ENCODE measurements at regions not wholly inside any gene's neighbourhood (a gene's known extent, or its start where the extent isn't known, plus 50 kb on each side); places are given as distances from the start of the nearest gene placed in this dataset.

DNA sequence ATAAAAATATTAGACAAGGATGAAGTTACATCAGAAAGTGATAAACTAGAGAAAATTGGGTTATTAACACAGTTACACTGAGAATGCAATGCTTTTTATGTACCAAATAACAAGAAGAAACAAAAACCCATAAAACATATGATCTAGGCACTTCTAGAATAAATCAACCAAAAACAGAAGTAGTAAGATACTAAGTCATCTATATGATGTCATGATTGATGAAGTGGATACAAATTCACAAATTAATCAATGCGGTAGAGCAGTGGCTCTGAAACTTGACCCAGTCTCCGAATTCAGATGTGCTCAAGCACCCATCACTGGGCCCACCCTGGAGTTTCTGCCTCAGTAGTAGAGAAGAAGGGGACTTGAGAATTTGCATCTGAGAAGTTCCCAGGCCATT, 112.1 kb upstream of the SSTR4 start:
- DNase-seq = no peak

DNA sequence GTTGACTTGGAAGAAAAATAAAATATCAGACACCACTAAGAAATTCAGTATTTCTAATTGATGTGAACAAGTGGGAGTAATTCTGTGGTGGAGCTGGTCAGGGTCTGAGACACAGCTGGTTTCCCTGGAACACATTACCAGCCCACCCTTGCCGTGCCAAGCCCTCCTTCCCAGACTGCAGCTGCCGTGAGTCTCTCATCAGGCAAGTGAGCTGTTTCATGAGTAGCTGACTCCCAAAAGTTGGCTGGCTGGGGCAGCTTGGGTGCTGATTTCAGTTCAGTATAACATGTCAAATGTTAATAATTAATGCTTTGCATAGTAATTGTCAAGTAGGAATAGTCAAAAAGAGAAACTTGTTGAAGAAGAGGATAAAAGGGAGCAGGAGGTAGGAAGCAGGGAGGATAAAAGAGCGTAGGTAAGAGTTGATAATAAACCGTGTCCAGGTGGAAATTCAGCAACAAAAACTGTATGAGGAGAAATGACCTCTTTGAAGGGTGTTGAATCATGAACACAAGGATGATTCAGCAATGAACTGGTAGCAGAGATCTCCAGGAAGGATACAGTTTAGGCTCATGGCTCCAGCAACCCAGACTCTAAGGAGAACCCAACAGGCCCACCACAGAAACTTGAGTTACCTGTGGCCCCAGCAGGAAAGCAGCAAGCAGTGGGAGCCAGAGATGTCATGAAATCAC, 110.9 kb upstream of the SSTR4 start:
- no peak for DNase-seq

DNA sequence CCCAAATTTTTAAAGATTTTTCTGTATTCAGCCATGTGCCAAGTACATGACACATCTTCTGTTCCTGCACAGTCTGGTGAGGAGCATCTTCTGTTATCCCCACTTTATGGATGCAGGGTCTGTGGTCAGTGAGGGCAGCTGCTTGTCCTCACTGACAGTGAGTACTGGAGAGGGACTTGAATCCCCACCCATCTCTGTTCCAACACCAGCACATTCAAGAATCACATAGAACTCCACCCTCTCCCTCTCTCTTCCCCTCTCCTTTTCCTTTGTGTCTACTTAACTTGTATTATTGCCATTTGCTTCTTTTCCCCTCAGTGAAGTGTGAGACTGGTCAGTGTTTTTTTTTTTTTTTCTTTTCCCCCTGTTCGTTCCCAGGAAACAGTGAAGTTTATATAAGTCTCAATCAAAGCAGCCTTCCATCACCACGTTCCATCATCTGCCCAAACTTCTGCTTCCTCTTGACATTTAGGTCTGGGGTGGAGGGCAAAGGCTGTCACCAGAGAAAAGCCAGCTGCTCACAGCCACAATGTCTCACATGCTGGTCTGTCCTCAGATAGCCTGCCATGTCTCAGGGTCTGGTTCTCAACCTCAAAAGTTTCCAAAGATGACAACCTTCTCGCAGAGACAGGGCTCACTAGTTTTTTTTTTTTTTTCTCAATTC, 110.0 kb upstream of the SSTR4 start:
- DNase-seq = no peak

DNA sequence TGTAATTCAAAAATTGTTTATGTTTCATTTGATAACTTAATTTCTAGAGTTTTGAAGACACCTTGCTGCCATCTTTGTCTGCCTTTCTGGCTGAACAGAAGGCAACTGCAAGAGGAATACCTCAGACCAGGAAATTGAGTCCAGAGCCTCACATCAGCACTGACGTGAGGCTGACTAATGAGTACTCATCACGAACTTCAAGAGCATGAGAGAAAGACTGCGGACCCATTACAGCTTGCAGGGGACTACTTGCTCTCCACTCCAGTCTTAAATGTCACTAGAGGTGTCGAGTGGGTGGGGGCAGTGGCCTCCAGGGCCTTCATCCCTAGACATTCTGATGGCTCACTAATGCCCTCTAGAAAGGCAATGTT, 109.5 kb upstream of the SSTR4 start:
- DNase-seq = no peak

DNA sequence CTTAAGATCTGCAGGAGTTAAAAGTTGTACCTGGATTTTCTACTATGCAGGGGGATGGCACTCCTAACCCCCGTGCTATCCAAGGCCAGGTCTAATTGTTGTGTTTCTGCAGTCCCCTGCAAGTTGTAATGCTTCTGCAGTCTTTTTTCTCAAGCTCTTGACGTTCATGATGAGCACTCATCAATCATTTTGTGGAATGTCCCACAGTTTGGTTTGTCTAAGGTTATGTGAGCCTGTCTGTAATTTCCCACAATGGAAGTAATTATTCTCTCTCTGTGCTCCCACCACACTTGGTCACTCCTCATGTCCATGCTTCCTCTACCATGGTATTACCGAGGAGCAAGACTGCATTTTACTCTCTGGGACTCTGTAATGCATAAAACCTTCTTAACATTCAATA, 107.6 kb upstream of the SSTR4 start:
- no peak for DNase-seq

GRCh38 chr20:22928679-22929078, 106.4 kb upstream of the SSTR4 start:
- DNase-seq = no peak

DNA sequence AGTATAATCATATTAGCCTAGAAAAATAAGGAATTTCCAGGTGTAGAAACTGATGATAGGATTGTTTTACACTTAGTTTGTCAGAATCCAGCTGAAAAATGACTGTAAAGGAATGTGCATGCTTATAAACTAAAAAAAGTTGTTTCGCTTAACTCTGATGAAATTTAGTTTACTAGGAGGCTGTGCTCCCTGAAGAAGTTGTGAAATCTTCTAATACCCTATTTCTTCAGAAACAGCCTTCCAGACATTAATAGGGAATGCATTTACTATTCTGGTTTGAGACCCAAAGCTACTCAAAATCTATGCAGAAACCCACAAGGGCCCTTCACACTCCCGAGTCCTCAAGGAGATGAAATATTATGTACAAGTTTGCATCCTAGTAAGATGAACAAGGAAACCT, 105.5 kb upstream of the SSTR4 start:
- DNase-seq = no peak

DNA sequence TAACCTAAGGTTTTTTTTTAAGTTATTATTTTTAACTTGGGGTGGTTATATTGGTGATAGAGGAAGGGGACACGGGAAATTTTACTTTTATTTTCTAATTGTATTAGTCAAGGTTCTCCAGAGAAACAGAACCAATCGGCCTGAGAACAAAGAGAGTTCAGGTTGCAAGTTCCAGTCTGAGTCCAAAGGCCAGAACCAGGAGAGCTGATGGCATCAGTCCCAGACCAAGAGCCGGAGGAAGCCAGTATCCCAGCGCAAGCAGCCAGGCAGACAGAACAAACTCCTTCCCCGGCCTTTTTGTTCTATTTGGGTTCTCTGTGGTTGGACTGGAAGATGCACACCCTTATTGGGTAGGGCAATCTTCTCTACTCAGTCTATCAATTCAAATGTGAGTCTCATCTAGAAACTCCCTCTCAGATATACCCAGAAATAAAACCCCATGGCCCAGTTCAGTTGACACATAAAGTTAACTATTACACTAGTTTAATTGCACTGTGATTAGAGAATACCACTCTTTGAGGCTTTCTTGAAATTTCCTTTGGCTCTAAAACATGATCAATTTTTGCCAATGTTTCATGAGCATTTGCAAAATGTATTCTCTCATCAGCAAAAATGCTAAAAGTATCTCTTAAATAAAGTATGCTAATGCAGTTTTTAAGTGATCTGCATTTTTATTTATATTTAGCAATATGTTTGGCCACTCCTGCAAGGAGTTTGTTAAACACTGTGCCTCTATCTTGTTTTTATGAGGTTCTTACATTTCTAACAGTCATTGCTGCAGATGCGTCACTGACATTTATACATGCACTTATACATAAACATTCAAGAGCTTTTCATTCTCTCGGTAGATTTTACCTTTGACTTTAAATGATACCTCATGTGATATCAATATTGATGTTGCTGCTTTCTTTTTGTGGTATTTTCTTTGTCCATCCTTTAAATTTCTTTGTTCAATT, 103.2 kb upstream of the SSTR4 start:
- no peak for DNase-seq

- no peak for DNase-seq
Measured at GRCh38 chr20:22939181-22939580, 95.9 kb upstream of the SSTR4 start.

DNA sequence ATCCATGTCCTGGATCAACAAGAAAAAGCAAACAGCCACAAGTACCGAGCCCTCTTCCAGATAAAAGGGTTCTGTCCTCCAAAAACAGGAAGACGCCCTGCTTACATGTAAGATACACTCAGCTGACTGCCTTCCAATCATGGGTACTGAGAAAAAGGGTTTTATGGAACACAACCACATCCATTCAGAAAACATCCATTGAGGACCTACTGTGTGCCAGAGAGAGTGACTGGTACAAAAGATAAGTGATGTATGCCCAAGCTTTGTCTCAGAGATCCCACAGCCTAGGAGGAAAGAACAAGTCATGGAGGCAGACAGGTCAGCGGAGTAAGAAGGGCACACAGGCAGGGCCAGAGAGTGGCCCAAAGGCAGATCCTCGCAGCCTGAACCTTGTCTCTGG, 94.8 kb upstream of the SSTR4 start:
- DNase-seq = no peak

- DNase-seq = no peak
Measured at GRCh38 chr20:22941550-22941949, 93.6 kb upstream of the SSTR4 start.

GRCh38 chr20:22942742-22943141, 92.4 kb upstream of the SSTR4 start:
- no peak for DNase-seq

- DNase-seq = no peak
Measured at GRCh38 chr20:22944062-22944461, 91.0 kb upstream of the SSTR4 start.

DNA sequence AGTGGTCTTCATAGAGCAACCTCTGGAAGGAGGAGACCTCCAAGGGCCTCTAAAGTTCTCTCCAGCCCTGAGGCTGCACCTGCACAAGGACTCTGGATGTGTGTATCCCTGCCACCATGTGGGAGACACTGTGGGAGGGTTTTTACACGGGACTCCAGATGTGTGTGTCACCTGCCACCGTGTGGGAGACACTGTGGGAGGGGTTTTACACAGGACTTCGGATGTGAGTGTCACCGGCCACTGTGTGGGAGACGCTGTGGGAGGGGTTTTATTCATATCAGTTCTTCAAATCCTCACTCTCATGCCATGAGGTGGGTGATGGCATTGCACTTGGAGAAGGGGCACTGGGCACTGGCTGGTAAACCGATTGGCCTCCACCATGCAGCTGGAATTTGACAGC, 90.2 kb upstream of the SSTR4 start:
- DNase-seq = no peak

DNA sequence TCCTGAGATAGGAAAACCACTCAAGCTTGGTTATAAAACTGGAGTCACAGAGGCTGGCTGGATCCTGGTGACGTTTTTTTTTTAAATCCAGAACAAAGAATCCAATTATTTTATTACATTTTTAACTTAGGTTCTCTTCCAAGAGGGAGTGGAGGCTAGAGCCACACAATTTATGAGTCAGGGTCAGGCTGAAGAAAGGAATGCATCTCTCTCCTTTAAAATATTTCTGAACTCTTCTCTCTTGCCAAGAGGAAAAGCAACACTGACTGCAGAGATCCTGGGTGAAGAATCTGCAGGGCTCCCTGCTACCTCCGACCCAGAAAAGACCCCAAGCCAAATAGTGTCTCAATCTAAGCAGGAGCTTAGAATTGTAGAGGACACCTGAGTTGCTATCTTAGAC, 88.5 kb upstream of the SSTR4 start:
- no peak for DNase-seq

GRCh38 chr20:22949331-22950109, 85.6 kb upstream of the SSTR4 start:
- DNase-seq = no peak

- no peak for DNase-seq
Measured at GRCh38 chr20:22951966-22952365, 83.1 kb upstream of the SSTR4 start.

GRCh38 chr20:22954661-22955060, 80.5 kb upstream of the SSTR4 start:
- DNase-seq = no peak

- no peak for DNase-seq
Measured at GRCh38 chr20:22958390-22958789, 76.7 kb upstream of the SSTR4 start.

DNA sequence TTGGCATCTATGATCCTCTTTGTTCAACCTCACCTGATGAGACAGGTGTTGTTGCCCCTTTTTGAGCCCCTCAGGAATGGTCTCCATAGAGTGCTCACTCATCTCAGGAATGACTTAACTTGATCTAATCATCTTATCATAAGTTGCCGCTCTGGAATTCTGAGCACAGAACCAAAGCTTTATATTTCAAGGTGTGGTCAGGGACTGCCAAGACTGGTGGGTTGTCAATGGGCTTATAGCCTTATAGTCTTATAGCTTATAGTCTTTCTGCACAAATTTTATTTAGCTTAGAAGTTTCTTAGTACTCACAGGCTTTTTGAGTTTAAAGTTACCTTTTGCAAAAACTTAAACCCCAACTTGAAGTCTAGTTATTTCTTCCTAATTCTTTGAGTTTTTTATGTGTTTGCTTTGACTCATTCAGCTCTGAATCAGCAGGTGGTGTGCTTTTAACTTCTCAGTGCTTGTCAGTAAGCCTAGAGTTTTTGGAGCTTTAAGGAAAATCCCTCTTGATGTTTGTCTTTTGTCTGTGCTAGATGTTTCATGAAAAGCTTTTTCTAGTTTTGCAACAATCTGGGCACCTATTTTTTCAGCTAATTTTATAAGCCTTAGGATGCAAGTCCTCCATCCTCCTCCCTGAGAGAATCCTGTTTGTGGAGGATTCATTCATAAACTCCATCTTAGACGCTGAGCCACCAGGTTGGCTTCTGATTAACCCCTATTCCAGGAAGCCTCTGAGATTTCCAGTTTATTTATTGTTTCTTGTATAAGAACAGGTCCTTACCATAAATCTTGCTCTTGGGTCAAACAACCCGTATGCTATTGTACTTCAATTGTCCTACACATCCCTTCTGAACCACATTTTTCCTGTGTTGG, 72.3 kb upstream of the SSTR4 start:
- DNase-seq = no peak

GRCh38 chr20:22963581-22963980, 71.5 kb upstream of the SSTR4 start:
- DNase-seq = no peak

Data from NCI-H1048 (cell line).